H7 (cell line): ENCODE measurements at regions not wholly inside any gene's neighbourhood (a gene's known extent, or its start where the extent isn't known, plus 50 kb on each side); places are given as distances from the start of the nearest gene placed in this dataset.

ENCODE experiments used
- DNase-seq: peaks from one replicate; pipeline ENCODE4 v3.0.0; 2012
- H3K27me3 ChIP-seq: 2 replicates; pipeline ENCODE4 v1.6.0; 2011; ENCODE audit warnings: mild to moderate bottlenecking, low read length; ENCODE audit not compliant: control insufficient read depth, insufficient read depth
- H3K36me3 ChIP-seq: replicated peaks from 2 replicates; pipeline ENCODE4 v1.5.1; 2011; ENCODE audit warnings: low read length; ENCODE audit not compliant: control insufficient read depth, insufficient read depth
- H3K4me3 ChIP-seq: 2 replicates; pipeline ENCODE4 v1.5.1; 2011; ENCODE audit warnings: low read depth, mild to moderate bottlenecking, control low read depth, low read length, moderate library complexity; ENCODE audit not compliant: insufficient read depth

- DNase-seq, result no peak
- Histone ChIP-seq H3K36me3 (no peaks in the 10 kb centered on the region), H3K27me3 (no peaks in the 10 kb centered on the region), H3K4me3 (no peak overlapping the region)
These were observed 1212.4 kb downstream of the SORCS1 start for GRCh38 chr10:105952153-105952552.

GRCh38 chr10:105950410-105950809, 1214.1 kb downstream of the SORCS1 start:
- no peaks in the 10 kb centered on the region for H3K36me3 ChIP-seq
- DNase-seq, result peak; percentile 22

DNA sequence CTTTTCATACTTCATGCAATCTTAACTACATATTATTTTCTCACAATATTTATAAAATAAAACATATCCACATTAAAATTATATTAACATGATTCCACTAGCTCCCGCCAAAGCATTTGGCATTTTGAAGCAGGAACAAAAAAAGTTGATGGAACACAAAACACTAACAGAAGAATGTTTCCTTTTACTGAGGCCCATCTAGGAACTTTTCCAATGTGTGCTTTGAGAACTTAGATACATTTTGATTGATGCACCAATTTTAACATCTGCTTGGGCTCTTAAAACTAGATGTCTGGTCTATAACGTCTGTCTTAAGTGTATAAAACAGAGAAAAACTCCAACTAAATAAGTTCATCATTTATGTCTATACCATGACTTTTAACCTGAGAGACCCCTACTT, 1214.8 kb downstream of the SORCS1 start:
- DNase-seq, result no peak
- Histone ChIP-seq H3K27me3 (no peaks in the 10 kb centered on the region), H3K36me3 (no peaks in the 10 kb centered on the region), H3K4me3 (no peak overlapping the region)

More at GRCh38 chr10:105950410-105950809, 1214.1 kb downstream of the SORCS1 start:
- H3K27me3 ChIP-seq, result no peaks in the 10 kb centered on the region
- H3K4me3 ChIP-seq, result no peak overlapping the region

GRCh38 chr10:105925045-105925785, 1239.3 kb downstream of the SORCS1 start:
- H3K27me3 ChIP-seq, result no peaks in the 10 kb centered on the region
- DNase-seq, result peak; percentile 8

GRCh38 chr10:105921348-105921747, 1243.2 kb downstream of the SORCS1 start:
- no peak overlapping the region for H3K4me3 ChIP-seq
- H3K27me3 ChIP-seq, result no peaks in the 10 kb centered on the region
- no peaks in the 10 kb centered on the region for H3K36me3 ChIP-seq
- no peak for DNase-seq

More at GRCh38 chr10:105925045-105925785, 1239.3 kb downstream of the SORCS1 start:
- H3K36me3 ChIP-seq, result no peaks in the 10 kb centered on the region
- H3K4me3 ChIP-seq, result no peak overlapping the region

DNA sequence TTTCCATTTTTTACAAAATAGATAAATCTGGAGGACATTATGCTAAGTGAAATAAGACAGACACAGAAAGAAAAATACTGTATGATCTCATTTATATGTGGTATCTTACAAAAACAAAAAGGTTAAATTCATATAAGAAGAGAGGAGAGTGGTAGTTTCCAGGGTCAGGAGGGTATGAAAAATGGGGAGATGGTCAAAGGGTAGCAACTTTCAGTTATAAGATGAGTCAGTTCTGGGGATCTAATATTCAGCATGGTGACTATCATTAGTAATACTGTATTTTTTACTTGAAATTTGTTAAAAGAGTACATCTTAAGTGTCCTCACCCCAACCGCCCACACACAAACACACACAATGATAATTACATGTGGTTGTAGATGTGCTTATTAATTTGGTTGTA, 1250.1 kb downstream of the SORCS1 start:
- DNase-seq, result no peak
- Histone ChIP-seq H3K36me3 (no peaks in the 10 kb centered on the region), H3K4me3 (no peak overlapping the region), H3K27me3 (no peaks in the 10 kb centered on the region)

- Histone ChIP-seq H3K4me3 (no peak overlapping the region), H3K36me3 (no peaks in the 10 kb centered on the region), H3K27me3 (no peaks in the 10 kb centered on the region)
- no peak for DNase-seq
These were observed 1255.8 kb downstream of the SORCS1 start for GRCh38 chr10:105908701-105909100.

DNA sequence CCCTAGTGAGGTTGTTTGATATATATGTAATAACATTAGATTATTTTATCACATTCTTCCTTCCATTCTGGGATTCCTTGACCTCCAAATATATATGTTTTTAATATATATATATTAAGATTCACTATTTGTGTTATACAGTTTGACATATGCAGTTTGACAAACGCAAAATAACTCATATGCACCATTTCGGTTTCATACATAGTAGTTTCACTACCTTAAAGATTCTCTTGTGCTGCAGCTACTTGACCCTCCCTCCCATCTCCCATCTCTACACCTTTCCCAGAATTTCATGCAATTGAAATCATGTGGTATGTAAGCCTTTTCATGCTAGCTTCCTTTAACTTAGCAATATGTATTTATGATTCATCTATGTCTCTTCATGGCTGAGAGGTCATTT, 1244.4 kb downstream of the SORCS3 start:
- Histone ChIP-seq H3K27me3 (no peaks in the 10 kb centered on the region), H3K36me3 (no peaks in the 10 kb centered on the region), H3K4me3 (no peak overlapping the region)
- DNase-seq, result no peak

GRCh38 chr10:105879401-105879800, 1238.3 kb downstream of the SORCS3 start:
- Histone ChIP-seq H3K4me3 (no peak overlapping the region), H3K27me3 (no peaks in the 10 kb centered on the region), H3K36me3 (no peaks in the 10 kb centered on the region)
- no peak for DNase-seq

DNA sequence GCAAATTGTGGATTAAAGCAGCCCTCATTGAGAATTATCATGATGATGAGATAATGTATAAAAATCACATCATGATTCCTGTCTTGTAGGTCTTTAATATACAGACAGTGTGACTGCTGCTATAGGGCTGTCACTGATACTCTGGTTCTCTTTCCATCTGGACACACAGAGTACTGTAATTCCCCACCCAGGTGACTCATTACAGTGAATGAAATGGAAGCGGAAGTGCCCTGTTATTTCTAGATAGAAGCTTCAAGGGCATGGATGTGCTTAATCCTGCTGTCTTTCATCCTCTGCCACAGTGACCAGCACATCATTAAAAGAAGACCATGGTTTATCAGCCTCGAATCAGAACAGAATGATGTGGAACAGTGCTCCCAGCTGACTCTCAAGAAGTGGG, 1234.0 kb downstream of the SORCS3 start:
- DNase-seq, result no peak
- Histone ChIP-seq H3K4me3 (no peak overlapping the region), H3K27me3 (no peaks in the 10 kb centered on the region), H3K36me3 (no peaks in the 10 kb centered on the region)

DNA sequence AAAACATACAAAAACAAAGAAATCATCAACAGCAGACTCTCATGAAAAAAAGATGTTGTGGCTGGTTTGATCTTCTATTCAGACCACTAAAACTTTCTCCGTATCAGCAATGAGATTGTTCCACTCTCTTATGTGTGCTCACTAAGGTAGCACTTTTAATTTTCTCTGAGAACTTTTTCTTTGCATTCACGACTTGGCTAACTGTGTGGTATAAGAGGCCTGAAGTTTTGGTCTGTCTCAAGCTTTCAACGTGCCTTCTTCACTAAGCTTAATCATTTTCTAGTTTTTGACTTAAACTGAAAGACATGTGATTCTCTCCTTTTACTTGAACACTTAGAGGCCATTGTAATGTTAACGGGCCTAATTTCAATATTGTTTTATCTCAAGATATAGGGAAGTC, 1231.6 kb downstream of the SORCS3 start:
- DNase-seq, result no peak
- H3K36me3 ChIP-seq, result no peaks in the 10 kb centered on the region
- no peaks in the 10 kb centered on the region for H3K27me3 ChIP-seq
- H3K4me3 ChIP-seq, result no peak overlapping the region

DNA sequence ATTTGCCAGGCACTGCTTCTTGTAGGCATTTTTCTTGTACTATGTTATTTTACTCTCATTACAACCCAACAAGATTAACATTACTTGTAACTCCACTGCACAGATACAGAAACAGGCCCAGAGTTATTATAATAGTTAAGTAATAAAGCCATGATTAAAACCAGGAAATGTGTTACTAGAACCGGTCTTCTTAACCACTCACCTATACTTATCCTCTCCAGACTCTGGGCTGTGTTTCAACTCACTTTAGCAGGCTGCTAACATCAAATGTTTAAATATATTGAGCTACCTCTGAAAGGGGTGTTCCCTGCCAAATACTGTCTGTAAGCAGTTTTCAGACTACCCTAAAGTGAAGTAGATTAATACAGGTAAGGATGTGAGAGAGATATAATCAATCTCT, 1227.8 kb downstream of the SORCS3 start:
- Histone ChIP-seq H3K4me3 (no peak overlapping the region), H3K36me3 (no peaks in the 10 kb centered on the region), H3K27me3 (no peaks in the 10 kb centered on the region)
- DNase-seq, result no peak

- DNase-seq, result no peak
- Histone ChIP-seq H3K4me3 (no peak overlapping the region), H3K36me3 (no peaks in the 10 kb centered on the region), H3K27me3 (no peaks in the 10 kb centered on the region)
These were observed 1223.8 kb downstream of the SORCS3 start for GRCh38 chr10:105864854-105865253.

GRCh38 chr10:105857268-105858264, 1216.5 kb downstream of the SORCS3 start:
- no peaks in the 10 kb centered on the region for H3K27me3 ChIP-seq
- H3K36me3 ChIP-seq, result no peaks in the 10 kb centered on the region
- H3K4me3 ChIP-seq, result no peak overlapping the region
- DNase-seq, result no peak

DNA sequence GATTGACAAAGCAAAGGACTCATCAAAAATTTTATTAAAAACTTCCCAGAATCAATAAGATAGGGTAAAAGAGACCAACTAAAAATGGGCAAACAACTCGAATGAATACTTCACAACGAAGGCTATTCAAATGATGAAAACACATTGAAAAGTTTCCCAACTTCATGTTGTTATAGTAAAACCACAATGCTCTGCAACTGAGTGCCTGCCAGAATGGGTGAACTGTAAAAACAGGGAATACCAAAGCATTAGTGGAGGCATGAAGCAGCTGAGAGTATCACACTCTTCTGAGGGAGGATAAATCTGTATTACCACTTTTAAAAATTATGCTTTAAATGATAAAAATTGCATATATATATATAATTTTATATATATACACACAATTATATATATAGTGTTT, 1214.7 kb downstream of the SORCS3 start:
- Histone ChIP-seq H3K36me3 (no peaks in the 10 kb centered on the region), H3K27me3 (no peaks in the 10 kb centered on the region), H3K4me3 (no peak overlapping the region)
- no peak for DNase-seq
